HPDE6-E6E7 (cell line): ENCODE measurements at regions not wholly inside any gene's neighbourhood (a gene's known extent, or its start where the extent isn't known, plus 50 kb on each side); places are given as distances from the start of the nearest gene placed in this dataset.

Experiments
- DNase-seq: peaks from one replicate; pipeline ENCODE4 v3.0.0; 2011; ENCODE audit warnings: missing footprints; ENCODE audit errors: extremely low spot score

DNA sequence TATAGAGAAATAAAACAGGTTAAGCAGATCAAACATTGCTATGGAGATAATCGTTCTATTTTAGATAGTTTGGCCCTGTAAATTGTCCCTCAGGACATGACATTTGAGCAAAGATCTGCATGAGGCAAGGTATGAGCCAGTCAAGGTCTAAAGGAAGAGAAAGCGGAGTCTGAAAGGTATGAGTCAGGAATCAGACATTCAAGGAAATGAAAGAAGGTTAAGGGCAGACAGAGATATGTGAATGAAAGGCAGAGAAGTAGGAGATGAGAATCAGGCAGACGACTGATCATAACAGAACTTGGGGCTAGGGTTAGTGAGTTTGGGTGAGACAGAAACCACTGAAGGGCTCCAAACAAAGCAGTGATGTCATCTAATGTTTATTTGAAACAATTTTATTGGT is 775.8 kb downstream of the MAFB start:
- DNase-seq = no peak

DNA sequence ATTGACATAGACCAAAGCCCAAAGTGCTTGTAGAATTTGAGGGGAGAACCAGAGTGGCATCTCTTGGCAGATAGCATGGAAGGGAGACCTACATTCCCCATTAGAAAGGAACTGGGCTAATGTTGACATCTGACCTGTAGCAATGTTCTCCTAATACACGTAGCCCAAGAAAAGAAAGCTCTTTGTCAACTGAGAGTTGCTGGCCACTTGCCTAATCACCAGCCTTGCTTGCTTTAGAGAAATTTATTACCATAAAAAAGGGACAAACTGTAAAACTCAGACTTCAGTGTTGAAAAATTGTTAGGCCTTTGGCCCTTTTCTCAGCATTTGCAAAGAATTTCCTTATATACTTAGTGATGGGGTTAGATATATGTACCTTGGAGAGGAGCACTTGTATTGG is 777.5 kb downstream of the MAFB start:
- no peak for DNase-seq

DNA sequence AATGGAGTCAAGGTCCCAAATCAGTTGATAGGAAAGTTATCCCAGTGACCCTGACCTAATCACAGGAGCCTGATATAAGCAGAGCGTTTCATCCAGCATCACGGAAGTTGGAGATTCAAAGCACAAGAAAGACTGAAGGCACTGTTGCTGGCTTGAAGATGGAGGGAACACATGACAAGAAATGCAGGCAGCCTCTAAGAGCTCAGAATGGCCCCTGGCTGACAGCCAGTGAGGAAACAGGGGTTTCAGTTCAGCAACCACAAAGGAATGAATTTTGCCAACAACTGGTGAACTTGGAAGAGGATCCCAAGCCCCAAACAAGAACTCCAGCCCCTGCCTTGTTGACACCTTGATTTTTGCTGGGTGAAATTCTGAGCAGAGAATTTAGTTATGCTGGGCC is 778.5 kb downstream of the MAFB start:
- DNase-seq = no peak

DNA sequence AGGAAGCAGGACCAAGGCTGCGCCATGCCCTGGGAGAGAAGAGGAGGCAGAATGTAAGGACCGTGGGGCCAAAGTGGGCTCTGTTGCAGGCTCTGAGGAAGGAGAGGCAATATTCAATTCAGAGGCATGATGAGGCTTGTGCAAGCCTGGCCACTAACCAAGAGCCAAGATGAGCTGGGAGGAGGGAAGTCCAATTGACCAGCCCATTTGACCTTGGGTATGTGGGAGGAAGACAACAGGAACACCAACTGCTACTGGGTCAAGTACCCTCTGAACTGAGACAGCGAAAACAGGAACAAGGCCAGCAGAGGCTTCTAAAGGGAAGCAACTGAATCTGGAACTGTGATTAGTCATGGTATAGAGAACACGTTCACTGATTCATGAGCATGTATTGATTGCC is 779.6 kb downstream of the MAFB start:
- DNase-seq = no peak

DNA sequence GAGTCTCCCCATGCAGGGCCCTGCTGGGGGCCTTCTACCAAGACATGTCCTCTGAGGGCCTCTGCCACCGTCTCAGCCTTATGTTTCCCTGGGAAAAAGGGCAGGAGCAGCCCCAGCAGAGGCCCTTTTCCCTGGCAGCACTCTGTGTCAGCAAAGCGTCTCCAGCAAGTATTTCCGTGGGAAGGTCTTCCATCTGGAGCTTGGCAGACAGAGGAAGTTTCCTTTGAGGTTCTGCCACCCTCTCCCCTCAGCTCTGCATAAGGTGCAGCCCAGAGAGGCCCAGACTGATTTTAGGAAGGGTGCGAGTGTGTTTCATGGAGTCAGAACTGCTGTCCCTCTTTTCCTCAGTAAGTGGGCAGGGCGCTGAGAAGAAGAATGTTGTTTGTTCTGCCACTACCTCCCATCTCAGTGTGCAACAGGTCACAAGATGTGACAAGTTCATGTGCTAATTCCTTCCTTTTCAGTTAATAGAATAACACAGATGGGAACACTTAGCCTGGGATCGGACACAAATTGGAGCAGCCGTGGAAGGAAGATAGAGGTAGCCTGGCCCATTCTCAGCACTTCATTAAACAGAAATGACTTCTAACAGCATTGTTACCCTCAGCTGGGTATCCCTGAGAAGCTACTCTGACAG is 784.4 kb downstream of the MAFB start:
- no peak for DNase-seq

DNA sequence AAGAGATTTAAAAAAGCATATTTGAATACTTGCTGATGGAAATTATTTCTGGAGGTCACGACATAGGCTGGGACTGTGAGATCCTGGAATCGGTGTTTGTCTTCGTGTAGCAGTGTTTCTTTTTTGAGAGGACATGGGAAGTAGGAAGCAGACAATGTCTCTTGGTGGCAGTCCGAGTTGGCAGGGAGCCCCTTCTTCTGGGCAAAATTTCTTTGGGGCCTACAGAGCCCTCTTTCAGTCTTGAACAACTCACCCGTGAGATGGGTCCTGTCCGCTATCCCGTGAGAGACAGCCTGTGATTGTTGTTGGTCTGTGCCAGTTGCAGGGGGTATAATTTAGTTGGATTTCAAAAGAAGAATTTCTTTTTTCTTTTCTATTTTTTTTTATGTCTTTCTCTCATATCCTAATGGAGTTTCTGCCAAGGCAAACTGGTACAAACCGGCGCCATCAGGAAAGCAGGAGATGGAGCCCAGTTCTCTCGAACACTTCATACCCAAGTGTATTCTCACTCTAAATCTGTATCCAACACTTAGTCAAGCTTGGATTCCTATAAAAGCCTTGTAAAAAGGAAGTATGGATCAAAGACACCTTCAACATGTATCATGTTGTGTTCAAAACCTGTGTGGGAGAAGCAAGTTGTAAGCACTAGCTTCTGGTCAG is 785.1 kb downstream of the MAFB start:
- no peak for DNase-seq

DNA sequence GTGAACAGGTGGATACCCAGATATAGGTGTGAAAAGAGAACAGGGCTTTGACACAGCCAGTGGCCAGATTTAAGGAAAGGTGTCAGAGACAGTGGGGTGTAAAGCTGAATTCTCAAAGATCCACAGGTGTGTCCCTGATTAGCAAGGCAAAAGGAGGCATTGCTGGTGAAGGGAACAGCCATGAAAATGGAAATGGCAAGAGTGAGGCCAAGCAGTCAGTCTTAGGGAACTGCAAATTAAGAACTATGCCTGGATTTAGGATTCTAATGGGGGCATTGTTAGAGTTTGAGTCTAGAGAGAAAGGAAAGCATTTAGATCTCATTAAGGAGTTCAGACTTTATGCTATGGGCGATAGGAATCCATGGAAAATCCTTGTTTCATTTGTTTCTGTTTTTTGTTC is 789.2 kb downstream of the MAFB start:
- DNase-seq = no peak

DNA sequence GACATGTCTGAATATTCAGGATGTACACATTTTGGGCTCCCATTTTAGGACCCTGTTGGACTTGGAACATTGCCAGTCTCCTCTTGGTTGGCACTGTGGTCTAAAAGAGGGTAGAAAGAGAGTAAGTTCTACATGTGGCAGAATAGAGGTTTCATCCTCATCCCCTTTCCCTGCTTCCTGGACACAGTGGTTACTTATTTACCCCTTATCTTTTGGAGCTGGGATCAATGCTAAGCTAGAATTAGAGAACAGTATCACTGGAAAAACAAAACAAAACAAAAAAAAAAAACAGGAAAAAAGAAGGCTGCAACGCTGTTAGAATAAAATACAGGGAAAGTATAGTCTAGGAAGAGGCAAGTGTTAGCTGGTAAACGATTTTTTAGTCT is 790.6 kb downstream of the MAFB start:
- no peak for DNase-seq

DNA sequence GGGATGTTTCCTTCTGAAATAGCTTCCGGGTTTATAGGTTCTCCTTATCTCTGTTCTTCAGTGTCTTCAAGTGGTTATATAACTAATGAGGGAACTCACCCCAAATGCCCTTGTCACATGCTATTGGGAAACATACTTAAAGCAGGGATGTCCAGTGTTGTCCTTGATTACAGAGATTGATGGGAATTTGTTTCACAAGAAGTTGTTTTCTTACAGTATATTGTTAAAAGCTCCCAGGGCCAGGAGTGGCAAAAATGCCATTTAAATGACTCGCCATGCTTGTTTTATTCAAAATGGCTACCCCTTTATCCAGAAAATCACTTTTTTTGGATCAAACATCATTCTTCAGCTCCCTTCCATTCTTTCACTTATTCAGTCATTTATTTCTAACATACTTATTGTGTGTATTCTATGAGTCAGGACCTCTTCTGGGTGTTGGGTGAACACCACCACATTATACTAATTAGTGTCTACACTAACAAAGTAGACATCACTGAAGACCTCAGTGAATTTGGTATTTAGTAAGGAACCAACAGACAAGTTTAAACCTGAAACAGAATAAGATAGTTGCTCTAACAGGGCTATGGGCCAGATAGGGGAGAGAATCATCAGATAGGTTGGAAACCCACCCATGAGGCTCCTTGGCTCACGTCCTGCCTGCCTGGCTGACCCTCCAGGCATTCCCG is 791.1 kb downstream of the MAFB start:
- DNase-seq = no peak

DNA sequence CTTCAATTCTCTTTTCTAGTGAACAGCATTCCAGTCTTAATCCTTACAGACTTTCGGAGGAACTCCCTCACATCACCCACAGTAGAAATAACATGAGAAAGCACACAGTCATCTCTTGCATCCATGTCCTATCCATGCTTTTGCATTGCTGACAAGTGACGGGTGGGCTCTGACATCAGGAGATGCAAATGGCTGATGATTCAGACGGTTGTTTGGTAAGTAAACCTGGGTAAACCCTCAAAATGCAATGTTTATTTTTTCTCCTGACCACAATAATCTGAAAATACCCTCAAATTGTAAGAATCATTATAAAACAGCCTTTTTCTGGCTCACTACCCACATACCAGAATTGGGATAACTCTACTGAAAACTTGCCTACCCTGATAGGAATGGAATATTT is 792.0 kb downstream of the MAFB start:
- DNase-seq = no peak

DNA sequence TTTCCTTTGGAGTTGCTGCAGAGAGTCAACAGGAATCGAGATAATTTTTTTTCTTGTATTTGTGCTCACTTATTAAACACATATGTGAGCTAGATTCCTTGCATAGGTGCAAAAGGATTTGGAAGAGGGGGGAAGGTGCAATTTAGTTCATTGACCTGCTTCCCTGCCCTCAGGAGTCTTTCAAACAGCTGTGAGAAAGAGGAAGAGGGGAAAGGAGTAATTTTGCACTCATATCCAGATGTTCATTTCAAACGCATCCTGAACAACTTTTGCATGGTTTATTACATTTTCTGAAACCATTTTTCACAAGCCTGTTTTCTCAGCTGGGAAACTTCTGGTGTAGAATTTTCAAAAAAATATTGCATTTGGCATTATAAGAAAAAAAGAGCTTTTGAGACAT is 795.0 kb downstream of the MAFB start:
- no peak for DNase-seq

DNA sequence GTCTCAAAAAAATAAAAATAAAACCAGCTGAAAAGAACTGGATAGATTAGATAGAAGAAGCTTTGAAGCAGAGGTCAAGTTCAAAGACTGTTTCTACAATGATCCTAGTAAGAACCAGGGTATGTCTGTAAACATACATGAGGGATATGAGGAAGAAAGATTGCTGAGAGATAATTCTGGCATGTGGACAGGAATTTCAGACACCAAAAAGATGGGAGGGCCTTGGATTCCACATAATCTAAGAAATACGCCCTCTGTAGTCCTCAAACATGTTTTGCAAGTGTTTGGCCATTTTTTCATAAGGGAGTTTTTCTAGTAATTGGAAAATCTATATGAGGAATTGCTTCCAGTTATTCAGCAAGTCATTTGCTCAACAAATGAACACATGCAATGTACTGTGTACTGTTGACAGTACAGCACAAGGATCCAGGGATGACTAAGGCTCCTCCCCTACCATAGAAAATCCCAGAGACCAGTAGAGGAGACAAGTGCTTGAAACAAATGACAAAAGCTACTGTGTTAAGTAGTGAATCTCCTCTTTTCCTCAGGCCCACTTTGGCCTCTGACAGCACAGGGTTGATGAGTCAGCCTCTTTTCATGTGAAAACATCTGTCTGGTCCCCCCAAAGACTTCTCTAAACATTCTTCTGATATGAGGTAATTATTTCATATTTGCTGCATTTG is 795.9 kb downstream of the MAFB start:
- no peak for DNase-seq

DNA sequence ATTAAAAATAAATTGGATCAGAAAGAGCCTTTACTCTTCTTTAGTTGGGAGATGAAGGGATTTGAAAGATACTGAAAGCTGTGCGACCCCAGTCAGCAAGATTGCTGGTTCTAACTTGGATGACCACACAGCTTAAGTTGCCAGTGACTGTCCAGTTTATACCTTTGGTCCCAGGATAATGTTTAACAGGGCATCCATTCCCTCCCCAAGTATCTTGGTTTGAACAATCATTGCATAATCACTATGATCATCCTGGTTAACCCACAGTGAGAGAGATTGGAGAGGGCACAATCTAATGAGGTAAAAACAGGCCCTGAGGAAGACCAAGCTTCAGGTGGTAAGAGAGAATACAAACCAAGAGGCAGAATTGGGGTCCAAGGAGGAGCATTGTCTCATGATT is 798.3 kb downstream of the MAFB start:
- no peak for DNase-seq

DNA sequence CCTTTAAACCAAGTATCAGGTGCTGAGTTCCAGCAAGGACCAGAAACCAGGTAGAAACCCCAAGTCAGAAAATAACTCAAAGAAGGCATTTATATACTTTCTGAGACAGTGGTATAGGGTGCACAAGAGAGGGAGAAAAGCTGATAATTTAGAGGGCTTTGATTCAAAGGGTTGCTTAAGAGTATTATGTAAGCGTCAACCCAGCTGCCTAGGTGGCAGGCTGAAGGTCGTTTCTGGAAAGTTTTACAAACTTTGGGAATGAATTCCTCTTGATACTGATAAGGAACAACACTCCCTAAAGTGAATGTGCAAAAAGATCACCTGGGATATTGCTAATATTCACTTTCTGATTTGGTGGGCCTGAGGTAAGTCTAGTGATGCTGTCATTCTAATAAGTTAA is 800.7 kb downstream of the MAFB start:
- no peak for DNase-seq

DNA sequence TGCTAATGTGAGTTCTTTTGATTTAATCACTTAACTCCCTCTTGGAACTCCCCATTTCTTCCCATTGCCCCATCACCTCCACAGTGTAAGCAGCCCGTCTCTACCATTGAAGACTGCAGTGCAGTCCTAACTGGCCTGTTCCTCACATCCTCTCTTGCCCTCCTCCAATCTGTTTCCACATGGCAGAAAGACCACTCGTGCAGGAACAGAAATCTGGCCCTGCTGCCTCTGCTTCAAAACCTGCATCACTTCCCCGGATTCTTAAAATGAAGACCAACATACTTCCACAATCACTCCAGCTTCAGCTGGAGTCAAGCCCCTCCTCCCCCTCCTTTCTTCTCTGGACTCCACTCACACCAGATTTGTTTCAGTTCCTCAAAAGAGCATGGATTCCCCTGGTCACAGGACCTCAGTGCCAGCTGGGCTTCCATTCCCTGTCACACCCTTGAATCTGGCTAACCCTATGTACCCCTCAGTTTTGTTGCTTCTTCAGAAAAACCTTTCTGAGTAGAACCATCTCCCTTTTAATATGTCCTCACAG is 802.3 kb downstream of the MAFB start:
- no peak for DNase-seq

DNA sequence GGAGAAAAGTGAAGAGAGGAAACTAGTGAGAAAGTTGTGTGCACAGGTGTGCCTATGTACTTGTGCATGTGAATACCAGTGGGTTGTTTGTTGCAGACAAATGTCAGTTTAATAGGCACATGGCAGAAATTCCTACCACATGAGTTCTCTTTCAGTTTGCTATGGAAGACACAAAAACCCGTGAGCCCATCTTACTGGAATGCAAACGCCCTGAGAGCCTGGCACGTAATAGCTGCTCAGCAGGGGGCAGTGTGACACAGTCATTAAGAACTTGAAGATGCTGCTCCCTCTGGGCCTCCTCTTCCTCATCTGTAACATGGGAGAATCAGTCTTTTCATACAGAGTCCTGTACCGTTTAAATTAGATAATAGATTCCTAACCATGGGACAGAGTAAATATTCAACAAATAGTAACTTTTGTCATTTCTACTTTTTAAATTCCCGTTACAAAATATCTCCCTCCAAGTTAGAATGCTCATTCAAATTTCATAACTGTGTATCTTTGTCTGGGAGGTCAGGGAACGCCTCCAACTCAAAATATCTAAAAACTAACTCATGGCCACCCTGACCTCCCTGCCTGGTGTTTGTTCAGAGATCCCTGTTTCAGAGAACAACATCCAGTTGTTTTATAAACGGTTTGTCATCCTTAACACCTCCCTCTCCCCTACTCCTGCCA is 802.9 kb downstream of the MAFB start:
- DNase-seq = no peak

DNA sequence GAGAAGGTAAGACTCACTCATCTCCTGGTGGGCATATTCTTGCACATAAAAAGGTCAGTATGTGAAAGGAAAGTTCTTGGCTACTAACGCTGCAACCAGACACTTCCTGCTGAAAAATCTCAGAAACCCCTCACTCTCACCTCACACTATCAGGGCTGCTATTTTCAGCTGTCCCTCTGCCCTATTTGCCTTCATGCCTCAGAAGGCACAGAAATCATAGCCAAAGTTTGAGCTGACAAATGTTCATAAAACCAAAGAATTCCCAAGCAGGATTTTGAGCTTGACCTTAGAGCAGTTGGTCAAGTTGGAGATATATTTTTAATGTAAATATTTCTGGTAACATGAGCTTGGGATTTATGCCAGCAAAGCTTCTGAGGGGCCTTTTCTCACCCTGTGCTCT is 806.2 kb downstream of the MAFB start:
- no peak for DNase-seq

DNA sequence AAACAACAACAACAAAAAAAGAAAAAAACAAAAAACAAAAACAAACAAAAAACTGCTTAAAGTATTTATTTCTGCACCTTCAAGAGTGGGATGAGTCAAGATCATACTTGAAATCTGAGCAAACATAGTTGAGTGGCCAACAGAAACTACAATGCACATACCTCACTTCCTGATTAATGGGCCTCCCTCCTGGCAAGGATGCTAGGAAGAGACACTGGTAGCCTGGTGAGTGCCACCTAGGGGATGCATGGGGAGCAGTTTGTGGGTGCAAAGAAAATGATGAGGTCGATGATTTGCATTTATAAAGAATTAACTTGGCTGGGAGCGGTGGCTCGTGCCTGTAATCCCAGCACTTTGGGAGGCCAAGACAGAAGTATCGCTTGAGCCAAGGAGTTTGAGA is 808.1 kb downstream of the MAFB start:
- DNase-seq = no peak

DNA sequence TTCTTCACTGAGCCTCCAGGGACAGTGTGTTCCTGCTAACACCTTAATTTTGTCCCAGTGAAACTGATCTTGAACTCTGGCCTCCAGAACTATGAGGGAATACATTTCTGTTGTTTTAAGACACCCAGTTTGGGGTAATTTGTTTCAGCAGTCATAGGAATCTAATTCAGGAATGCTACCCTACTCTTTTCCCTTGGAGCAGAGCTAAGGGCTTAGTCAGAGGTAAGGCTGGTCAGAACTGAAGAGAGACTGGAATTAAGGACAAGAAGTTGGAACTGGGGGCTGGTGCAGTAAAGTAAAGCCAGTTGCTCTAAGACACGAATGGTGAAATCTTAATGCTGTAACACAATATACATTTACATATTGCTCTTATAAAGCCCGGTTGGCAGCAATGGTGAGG is 809.7 kb downstream of the MAFB start:
- no peak for DNase-seq

DNA sequence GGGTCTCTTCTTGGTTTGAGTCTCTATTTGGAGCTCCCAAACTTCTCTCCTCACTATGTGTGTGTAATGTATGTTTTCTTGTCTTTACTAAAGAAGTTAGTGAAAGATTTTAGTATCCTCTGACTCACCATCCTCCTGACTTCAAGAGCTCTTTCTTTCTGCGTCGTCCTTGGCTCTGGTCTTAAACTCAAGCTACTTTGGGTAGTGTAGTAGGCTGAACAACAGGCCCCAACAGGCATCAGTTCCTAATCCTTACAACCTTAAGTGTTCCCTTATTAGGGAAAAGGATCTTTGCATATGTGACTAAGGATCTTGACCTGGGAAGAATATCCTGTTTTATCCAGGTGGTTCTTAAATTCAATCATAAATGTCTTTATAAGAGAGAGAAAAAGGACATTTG is 810.2 kb downstream of the MAFB start:
- no peak for DNase-seq

DNA sequence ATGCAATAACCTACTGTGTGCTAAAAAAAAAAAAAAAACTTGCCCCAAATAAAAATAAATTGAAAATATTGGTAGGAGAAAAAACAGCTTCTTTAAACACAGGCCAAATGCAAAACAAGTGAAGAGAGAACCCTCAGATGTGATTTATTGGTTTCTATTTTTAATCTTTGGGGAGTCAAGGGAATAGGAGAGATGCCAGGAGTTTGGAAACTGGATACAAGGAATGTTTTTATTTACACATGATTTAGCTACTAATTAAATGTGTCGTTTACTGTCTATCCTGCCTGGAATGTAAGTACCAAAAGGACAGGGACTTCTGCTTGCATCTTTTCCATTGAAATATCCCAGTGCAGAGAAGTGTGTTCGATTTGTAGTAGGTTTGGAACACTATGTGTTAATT is 810.7 kb downstream of the MAFB start:
- DNase-seq = no peak

DNA sequence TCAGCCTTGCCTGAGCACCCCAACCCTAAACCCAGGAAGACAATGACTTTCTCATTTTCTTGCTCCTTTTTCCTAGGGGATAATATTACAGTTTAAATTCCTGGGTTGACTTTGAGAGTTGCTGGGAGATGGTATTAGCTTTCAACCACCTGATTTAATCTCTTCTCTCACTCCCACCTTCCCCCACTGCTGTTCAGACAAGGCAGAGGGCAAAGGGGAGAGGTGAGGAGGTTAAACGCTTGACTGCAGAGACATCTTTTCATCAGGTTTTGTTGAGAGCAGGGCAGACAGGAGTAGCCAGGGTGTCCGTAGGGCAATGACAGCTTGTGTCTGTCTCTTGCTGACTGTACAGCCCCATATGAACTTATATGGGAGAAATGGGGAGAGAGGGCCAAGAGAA is 811.2 kb downstream of the MAFB start:
- no peak for DNase-seq
